ENCODE measurements at regions not wholly inside any gene's neighbourhood (a gene's known extent, or its start where the extent isn't known, plus 50 kb on each side); places are given as distances from the start of the nearest gene placed in this dataset.

GRCh38 chr21:24222676-24223075 lies 1384.6 kb downstream of the MRPL39 start:
- H4K20me1 ChIP-seq (ENCODE audit: insufficient read depth) = no peaks in the 10 kb centered on the region
- no peaks in the 10 kb centered on the region for H3K4me1 ChIP-seq (ENCODE audit: low read depth, poor library complexity, severe bottlenecking)
- H3K4me3 ChIP-seq (IDR thresholded peaks at IDR 0.05; ENCODE audit: insufficient read depth, low read depth, low read length) = no peak overlapping the region
- H3K9ac ChIP-seq = no peak overlapping the region
- no peak overlapping the region for H3K27ac ChIP-seq
- TF ChIP-seq CTCF (conservative IDR thresholded peaks at IDR 0.05; ENCODE audit: low read depth, low read length) = no peak
- H3K79me2 ChIP-seq (ENCODE audit: insufficient read depth, low read depth) = no peaks in the 10 kb centered on the region
- H3K4me2 ChIP-seq = no peak overlapping the region
- no peaks in the 10 kb centered on the region for H3K36me3 ChIP-seq (ENCODE audit: insufficient read depth)
- H3K27me3 ChIP-seq (ENCODE audit: insufficient read depth, low read depth) = no peaks in the 10 kb centered on the region
- no peak overlapping the region for H2AFZ ChIP-seq (ENCODE audit: low read depth)

GRCh38 chr21:24220446-24220845 lies 1386.8 kb downstream of the MRPL39 start:
- H2AFZ ChIP-seq (ENCODE audit: low read depth) = no peak overlapping the region
- H3K79me2 ChIP-seq (ENCODE audit: insufficient read depth, low read depth) = no peaks in the 10 kb centered on the region
- no peak for TF ChIP-seq CTCF (conservative IDR thresholded peaks at IDR 0.05; ENCODE audit: low read depth, low read length)
- H3K4me1 ChIP-seq (ENCODE audit: low read depth, poor library complexity, severe bottlenecking) = no peaks in the 10 kb centered on the region
- no peak overlapping the region for H3K4me2 ChIP-seq
- H4K20me1 ChIP-seq (ENCODE audit: insufficient read depth) = no peaks in the 10 kb centered on the region
- H3K27me3 ChIP-seq (ENCODE audit: insufficient read depth, low read depth) = no peaks in the 10 kb centered on the region
- H3K27ac ChIP-seq = no peak overlapping the region
- H3K36me3 ChIP-seq (ENCODE audit: insufficient read depth) = no peaks in the 10 kb centered on the region
- H3K9ac ChIP-seq = no peak overlapping the region
- no peak overlapping the region for H3K4me3 ChIP-seq (IDR thresholded peaks at IDR 0.05; ENCODE audit: insufficient read depth, low read depth, low read length)

GRCh38 chr21:24217151-24217550 lies 1390.1 kb downstream of the MRPL39 start:
- Histone ChIP-seq H3K9ac (no peak overlapping the region), H3K4me2 (no peak overlapping the region), H3K36me3 (ENCODE audit: insufficient read depth) (no peaks in the 10 kb centered on the region), H4K20me1 (ENCODE audit: insufficient read depth) (no peaks in the 10 kb centered on the region), H3K4me3 (IDR thresholded peaks at IDR 0.05; ENCODE audit: insufficient read depth, low read depth, low read length) (no peak overlapping the region), H3K79me2 (ENCODE audit: insufficient read depth, low read depth) (no peaks in the 10 kb centered on the region), H3K27me3 (ENCODE audit: insufficient read depth, low read depth) (no peaks in the 10 kb centered on the region), H3K27ac (no peak overlapping the region), H3K4me1 (ENCODE audit: low read depth, poor library complexity, severe bottlenecking) (no peaks in the 10 kb centered on the region), H2AFZ (ENCODE audit: low read depth) (no peak overlapping the region)
- no peak for TF ChIP-seq CTCF (conservative IDR thresholded peaks at IDR 0.05; ENCODE audit: low read depth, low read length)

- no peaks in the 10 kb centered on the region for H3K79me2 ChIP-seq (ENCODE audit: insufficient read depth, low read depth)
- no peaks in the 10 kb centered on the region for H3K36me3 ChIP-seq (ENCODE audit: insufficient read depth)
- no peak for TF ChIP-seq CTCF (conservative IDR thresholded peaks at IDR 0.05; ENCODE audit: low read depth, low read length)
- no peak overlapping the region for H3K4me3 ChIP-seq (IDR thresholded peaks at IDR 0.05; ENCODE audit: insufficient read depth, low read depth, low read length)
- no peak overlapping the region for H3K9ac ChIP-seq
- H3K4me1 ChIP-seq (ENCODE audit: low read depth, poor library complexity, severe bottlenecking) = no peaks in the 10 kb centered on the region
- H4K20me1 ChIP-seq (ENCODE audit: insufficient read depth) = no peaks in the 10 kb centered on the region
- no peak overlapping the region for H2AFZ ChIP-seq (ENCODE audit: low read depth)
- no peaks in the 10 kb centered on the region for H3K27me3 ChIP-seq (ENCODE audit: insufficient read depth, low read depth)
- no peak overlapping the region for H3K4me2 ChIP-seq
- no peak overlapping the region for H3K27ac ChIP-seq
These were observed 1397.2 kb downstream of the MRPL39 start for GRCh38 chr21:24210130-24210529.
